Suprapubic skin (tissue), 4 donors: ENCODE measurements at regions not wholly inside any gene's neighbourhood (a gene's known extent, or its start where the extent isn't known, plus 50 kb on each side); places are given as distances from the start of the nearest gene placed in this dataset.

Source experiments
- DNase-seq, 2 donors: peaks; one replicate each; pipeline ENCODE4 v3.0.0-alpha.2; 2019; ENCODE audit warnings: low spot score in 2 of 2
- H3K27ac ChIP-seq: fragments of 200-600 bp; sonication (generic); one replicate; pipeline ENCODE4 v1.5.1; 2019
- H3K27me3 ChIP-seq: fragments of 200-600 bp; sonication (generic); one replicate; pipeline ENCODE4 v1.5.1; 2019
- H3K36me3 ChIP-seq: fragments of 200-600 bp; sonication (generic); one replicate; pipeline ENCODE4 v1.5.1; 2019
- H3K4me1 ChIP-seq: fragments of 200-600 bp; sonication (generic); one replicate; pipeline ENCODE4 v1.5.1; 2019
- H3K4me3 ChIP-seq: fragments of 200-600 bp; sonication (generic); one replicate; pipeline ENCODE4 v1.5.1; 2019; ENCODE audit warnings: mild to moderate bottlenecking
- H3K9me3 ChIP-seq: fragments of 200-600 bp; sonication (generic); one replicate; pipeline ENCODE4 v1.5.1; 2019
- EP300 ChIP-seq: sonication (generic); formaldehyde crosslinking; IDR thresholded peaks from one replicate; pipeline ENCODE4 v1.6.1; 2017; ENCODE audit warnings: antibody characterized with exemption
- POLR2A ChIP-seq, 2 donors: fragments of 450-650 bp; IDR thresholded peaks; one replicate each; pipeline ENCODE4 v1.6.1; 2017; ENCODE audit warnings: antibody characterized with exemption in 2 of 2, mild to moderate bottlenecking in 2 of 2, moderate library complexity in 2 of 2
- POLR2AphosphoS5 ChIP-seq, 3 donors: sonication (generic); formaldehyde crosslinking; IDR thresholded peaks; one replicate each; pipeline ENCODE4 v1.6.1; 2017; ENCODE audit warnings: antibody characterized with exemption in 3 of 3
- WGBS: methylation state at CpG from one replicate; pipeline ENCODE4 v1.1.5; 2018; 5-methylcytosine and 5-hydroxymethylcytosine counted together
- TF ChIP-seq, protein P1 (sequence below), 2 donors: fragments of 200-600 bp in 1 of 2; fragments of 450-650 bp in 1 of 2; sonication (generic) in 1 of 2; IDR thresholded peaks; one replicate each; pipeline ENCODE4 v1.5.1; 2016 to 2019; ENCODE audit warnings: antibody characterized with exemption in 2 of 2, mild to moderate bottlenecking in 1 of 2, moderate library complexity in 1 of 2

DNA sequence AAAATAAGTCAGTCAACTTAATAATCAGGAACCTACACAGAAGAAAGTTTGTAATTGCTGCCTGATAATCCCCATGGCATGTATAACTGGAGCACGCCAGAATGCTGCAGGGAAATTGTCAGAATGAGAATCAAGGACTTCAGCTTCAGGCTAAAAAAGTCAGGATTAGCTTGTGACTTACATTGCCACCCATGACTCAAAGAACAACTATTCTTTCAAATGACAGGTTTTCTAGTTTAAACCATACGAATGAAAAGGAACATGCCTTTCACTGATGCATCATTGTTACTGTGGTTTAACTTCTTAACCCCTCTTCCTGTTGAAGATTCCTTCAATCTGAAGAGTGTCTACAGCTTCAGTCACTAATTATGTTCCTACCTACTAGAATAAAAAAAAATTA is 112.4 kb downstream of the ISL1 start:
- H3K9me3 ChIP-seq = no peaks in the 10 kb centered on the region
- no peaks in the 10 kb centered on the region for H3K27me3 ChIP-seq
- TF ChIP-seq POLR2AphosphoS5 (IDR thresholded peaks at IDR 0.05) = no peak
- no peak for TF ChIP-seq EP300
- no peak for TF ChIP-seq POLR2A (IDR thresholded peaks at IDR 0.05)
- TF ChIP-seq, protein P1, sequence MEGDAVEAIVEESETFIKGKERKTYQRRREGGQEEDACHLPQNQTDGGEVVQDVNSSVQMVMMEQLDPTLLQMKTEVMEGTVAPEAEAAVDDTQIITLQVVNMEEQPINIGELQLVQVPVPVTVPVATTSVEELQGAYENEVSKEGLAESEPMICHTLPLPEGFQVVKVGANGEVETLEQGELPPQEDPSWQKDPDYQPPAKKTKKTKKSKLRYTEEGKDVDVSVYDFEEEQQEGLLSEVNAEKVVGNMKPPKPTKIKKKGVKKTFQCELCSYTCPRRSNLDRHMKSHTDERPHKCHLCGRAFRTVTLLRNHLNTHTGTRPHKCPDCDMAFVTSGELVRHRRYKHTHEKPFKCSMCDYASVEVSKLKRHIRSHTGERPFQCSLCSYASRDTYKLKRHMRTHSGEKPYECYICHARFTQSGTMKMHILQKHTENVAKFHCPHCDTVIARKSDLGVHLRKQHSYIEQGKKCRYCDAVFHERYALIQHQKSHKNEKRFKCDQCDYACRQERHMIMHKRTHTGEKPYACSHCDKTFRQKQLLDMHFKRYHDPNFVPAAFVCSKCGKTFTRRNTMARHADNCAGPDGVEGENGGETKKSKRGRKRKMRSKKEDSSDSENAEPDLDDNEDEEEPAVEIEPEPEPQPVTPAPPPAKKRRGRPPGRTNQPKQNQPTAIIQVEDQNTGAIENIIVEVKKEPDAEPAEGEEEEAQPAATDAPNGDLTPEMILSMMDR (IDR thresholded peaks at IDR 0.05) = no peak
- WGBS = 43% methylated on average over 2 of the region's 2 CpGs
- no peak overlapping the region for H3K27ac ChIP-seq
- no peaks in the 10 kb centered on the region for H3K4me1 ChIP-seq
- H3K36me3 ChIP-seq = no peaks in the 10 kb centered on the region
- no peak overlapping the region for H3K4me3 ChIP-seq
- DNase-seq = no peak

DNA sequence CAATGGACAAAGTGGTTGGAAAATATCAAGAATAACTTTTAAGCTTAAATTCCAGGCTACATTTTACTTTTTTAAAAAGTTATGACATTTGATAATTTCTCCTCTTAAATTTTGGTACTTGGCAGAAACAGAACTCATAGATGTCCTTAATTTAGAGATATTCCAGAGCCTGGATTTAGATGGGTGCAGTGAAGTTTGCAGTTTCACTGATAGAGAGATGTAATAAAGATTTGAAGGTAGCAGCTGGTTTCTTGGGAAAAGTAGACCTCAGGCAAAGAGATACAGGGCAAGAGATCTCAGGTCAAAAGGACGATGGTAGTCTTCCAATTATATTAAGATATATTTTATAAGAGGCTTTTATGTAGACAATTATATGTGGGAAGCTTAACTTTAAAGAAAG is 134.6 kb downstream of the ISL1 start:
- no peak for DNase-seq
- H3K27ac ChIP-seq = no peak overlapping the region
- TF ChIP-seq POLR2A (IDR thresholded peaks at IDR 0.05) (no peak), POLR2AphosphoS5 (IDR thresholded peaks at IDR 0.05) (no peak), EP300 (no peak)
- TF ChIP-seq, protein P1 (IDR thresholded peaks at IDR 0.05) = no peak
- no peaks in the 10 kb centered on the region for H3K4me1 ChIP-seq
- no peaks in the 10 kb centered on the region for H3K36me3 ChIP-seq
- H3K9me3 ChIP-seq = no peaks in the 10 kb centered on the region
- 40% methylated on average over 1 of the region's 1 CpG for WGBS
- H3K4me3 ChIP-seq = no peak overlapping the region
- no peaks in the 10 kb centered on the region for H3K27me3 ChIP-seq

- DNase-seq = no peak
- Histone ChIP-seq H3K9me3 (no peaks in the 10 kb centered on the region), H3K4me1 (no peaks in the 10 kb centered on the region), H3K36me3 (no peaks in the 10 kb centered on the region), H3K4me3 (no peak overlapping the region), H3K27me3 (no peaks in the 10 kb centered on the region), H3K27ac (no peak overlapping the region)
- TF ChIP-seq, protein P1 (IDR thresholded peaks at IDR 0.05) = no peak
- TF ChIP-seq POLR2AphosphoS5 (IDR thresholded peaks at IDR 0.05) (no peak), EP300 (no peak), POLR2A (IDR thresholded peaks at IDR 0.05) (no peak)
- 31% methylated on average over 5 of the region's 5 CpGs for WGBS
These were observed 135.4 kb downstream of the ISL1 start for GRCh38 chr5:51518607-51519006.

DNA sequence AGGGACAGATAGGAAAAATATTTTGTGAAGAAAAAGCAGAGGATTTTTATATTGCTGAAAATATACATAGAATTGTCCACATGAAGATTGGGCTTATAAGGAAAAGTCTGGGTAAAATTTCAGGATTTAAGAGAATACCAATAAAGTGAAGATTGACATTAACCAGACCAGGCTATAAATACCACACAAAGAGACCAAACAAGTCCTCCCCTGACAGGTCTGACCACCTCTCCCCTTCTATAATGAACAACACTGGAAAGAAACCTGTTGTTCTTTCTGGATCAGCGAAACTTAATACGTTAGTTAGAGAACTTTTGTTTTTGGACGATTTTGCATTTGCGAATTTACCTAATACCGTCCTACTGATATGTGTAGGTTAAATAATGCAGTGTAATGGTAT is 138.3 kb downstream of the ISL1 start:
- Histone ChIP-seq H3K27me3 (no peaks in the 10 kb centered on the region), H3K9me3 (no peaks in the 10 kb centered on the region), H3K4me3 (no peak overlapping the region), H3K36me3 (no peaks in the 10 kb centered on the region), H3K27ac (no peak overlapping the region), H3K4me1 (no peaks in the 10 kb centered on the region)
- no peak for TF ChIP-seq POLR2AphosphoS5 (IDR thresholded peaks at IDR 0.05)
- no peak for TF ChIP-seq EP300
- TF ChIP-seq, protein P1 (IDR thresholded peaks at IDR 0.05) = no peak
- no peak for TF ChIP-seq POLR2A (IDR thresholded peaks at IDR 0.05)
- no peak for DNase-seq
- WGBS = 68% methylated on average over 5 of the region's 5 CpGs

- Histone ChIP-seq H3K9me3 (peaks cover 14% of the 10 kb centered on the region), H3K4me3 (no peak overlapping the region), H3K36me3 (no peaks in the 10 kb centered on the region), H3K27ac (no peak overlapping the region), H3K4me1 (no peaks in the 10 kb centered on the region), H3K27me3 (no peaks in the 10 kb centered on the region)
- TF ChIP-seq POLR2A (IDR thresholded peaks at IDR 0.05) = no peak
- TF ChIP-seq EP300 = no peak
- no peak for TF ChIP-seq POLR2AphosphoS5 (IDR thresholded peaks at IDR 0.05)
- TF ChIP-seq, protein P1 (IDR thresholded peaks at IDR 0.05) = no peak
- 98% methylated on average over 2 of the region's 2 CpGs for WGBS
- DNase-seq = no peak
These were observed 156.0 kb downstream of the ISL1 start for GRCh38 chr5:51539232-51539631.
